Endothelial cell of umbilical vein (primary cell): ENCODE measurements at regions not wholly inside any gene's neighbourhood (a gene's known extent, or its start where the extent isn't known, plus 50 kb on each side); places are given as distances from the start of the nearest gene placed in this dataset.

Source experiments
- POLR2A ChIP-seq: IDR thresholded peaks from 2 replicates; pipeline ENCODE4 v1.6.1; 2012; ENCODE audit warnings: low read depth, mild to moderate bottlenecking, control low read depth, low read length
- TF ChIP-seq, protein P1 (sequence below), 2 donors: IDR thresholded peaks; 1 replicate in 1 of 2; 2 replicates in 1 of 2; pipeline ENCODE4 v1.5.1; 2011; ENCODE audit warnings: low read length in 2 of 2, mild to moderate bottlenecking in 2 of 2, moderate library complexity in 2 of 2, control low read depth in 1 of 2, inconsistent platforms in 1 of 2, low read depth in 1 of 2; ENCODE audit not compliant: insufficient read depth in 1 of 2; ENCODE audit errors: extremely low read depth in 1 of 2

- TF ChIP-seq, protein P1, sequence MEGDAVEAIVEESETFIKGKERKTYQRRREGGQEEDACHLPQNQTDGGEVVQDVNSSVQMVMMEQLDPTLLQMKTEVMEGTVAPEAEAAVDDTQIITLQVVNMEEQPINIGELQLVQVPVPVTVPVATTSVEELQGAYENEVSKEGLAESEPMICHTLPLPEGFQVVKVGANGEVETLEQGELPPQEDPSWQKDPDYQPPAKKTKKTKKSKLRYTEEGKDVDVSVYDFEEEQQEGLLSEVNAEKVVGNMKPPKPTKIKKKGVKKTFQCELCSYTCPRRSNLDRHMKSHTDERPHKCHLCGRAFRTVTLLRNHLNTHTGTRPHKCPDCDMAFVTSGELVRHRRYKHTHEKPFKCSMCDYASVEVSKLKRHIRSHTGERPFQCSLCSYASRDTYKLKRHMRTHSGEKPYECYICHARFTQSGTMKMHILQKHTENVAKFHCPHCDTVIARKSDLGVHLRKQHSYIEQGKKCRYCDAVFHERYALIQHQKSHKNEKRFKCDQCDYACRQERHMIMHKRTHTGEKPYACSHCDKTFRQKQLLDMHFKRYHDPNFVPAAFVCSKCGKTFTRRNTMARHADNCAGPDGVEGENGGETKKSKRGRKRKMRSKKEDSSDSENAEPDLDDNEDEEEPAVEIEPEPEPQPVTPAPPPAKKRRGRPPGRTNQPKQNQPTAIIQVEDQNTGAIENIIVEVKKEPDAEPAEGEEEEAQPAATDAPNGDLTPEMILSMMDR (IDR thresholded peaks at IDR 0.05; ENCODE audit: extremely low read depth in 1 of 2, insufficient read depth in 1 of 2, low read depth in 1 of 2, low read length in 2 of 2), result peak; percentile 6 to 30
- no peak for TF ChIP-seq POLR2A
Measured at GRCh38 chr12:44930972-44931600, 55.0 kb upstream of the NELL2 start.
